ENCODE measurements at regions not wholly inside any gene's neighbourhood (a gene's known extent, or its start where the extent isn't known, plus 50 kb on each side); places are given as distances from the start of the nearest gene placed in this dataset.
A peak's percentile ranks its signal among the peaks of the same experiment; 100 is the strongest.

DNA sequence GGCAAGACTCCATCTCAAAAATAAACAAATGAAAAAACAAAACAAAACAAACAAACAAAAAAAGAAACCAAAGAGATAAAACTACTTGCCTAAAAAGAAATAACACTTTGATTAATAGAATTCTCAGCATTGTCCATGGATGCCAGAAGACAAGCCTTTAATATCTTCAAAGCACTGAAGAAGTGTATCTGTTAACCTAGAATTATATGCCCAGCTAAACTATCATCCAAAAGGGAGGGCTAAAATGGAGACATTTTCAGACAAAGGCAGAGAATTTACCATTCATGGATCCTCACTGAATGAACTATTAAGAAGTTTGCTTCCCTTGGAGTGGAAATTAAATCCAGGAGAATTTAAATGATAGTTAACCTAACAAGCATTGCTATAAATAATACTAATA, 130.1 kb upstream of the SEC14L1 start:
- intact Hi-C loops (cut with DNase I): no loop called here
- Histone ChIP-seq H3K4me3 (no peak overlapping the region), H3K4me1 (no peaks in the 10 kb centered on the region), H3K27me3 (peaks cover 0 to 60% (median 0%) of the 10 kb centered on the region in 4 donors), H3K9me3 (peaks cover 0 to 18% (median 0%) of the 10 kb centered on the region in 3 donors), H3K36me3 (no peaks in the 10 kb centered on the region), H3K27ac (no peak overlapping the region)
- no peak for TF ChIP-seq POLR2A (IDR thresholded peaks at IDR 0.05)
- TF ChIP-seq, protein P1, sequence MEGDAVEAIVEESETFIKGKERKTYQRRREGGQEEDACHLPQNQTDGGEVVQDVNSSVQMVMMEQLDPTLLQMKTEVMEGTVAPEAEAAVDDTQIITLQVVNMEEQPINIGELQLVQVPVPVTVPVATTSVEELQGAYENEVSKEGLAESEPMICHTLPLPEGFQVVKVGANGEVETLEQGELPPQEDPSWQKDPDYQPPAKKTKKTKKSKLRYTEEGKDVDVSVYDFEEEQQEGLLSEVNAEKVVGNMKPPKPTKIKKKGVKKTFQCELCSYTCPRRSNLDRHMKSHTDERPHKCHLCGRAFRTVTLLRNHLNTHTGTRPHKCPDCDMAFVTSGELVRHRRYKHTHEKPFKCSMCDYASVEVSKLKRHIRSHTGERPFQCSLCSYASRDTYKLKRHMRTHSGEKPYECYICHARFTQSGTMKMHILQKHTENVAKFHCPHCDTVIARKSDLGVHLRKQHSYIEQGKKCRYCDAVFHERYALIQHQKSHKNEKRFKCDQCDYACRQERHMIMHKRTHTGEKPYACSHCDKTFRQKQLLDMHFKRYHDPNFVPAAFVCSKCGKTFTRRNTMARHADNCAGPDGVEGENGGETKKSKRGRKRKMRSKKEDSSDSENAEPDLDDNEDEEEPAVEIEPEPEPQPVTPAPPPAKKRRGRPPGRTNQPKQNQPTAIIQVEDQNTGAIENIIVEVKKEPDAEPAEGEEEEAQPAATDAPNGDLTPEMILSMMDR (IDR thresholded peaks at IDR 0.05): no peak
- no peak for DNase-seq

DNA sequence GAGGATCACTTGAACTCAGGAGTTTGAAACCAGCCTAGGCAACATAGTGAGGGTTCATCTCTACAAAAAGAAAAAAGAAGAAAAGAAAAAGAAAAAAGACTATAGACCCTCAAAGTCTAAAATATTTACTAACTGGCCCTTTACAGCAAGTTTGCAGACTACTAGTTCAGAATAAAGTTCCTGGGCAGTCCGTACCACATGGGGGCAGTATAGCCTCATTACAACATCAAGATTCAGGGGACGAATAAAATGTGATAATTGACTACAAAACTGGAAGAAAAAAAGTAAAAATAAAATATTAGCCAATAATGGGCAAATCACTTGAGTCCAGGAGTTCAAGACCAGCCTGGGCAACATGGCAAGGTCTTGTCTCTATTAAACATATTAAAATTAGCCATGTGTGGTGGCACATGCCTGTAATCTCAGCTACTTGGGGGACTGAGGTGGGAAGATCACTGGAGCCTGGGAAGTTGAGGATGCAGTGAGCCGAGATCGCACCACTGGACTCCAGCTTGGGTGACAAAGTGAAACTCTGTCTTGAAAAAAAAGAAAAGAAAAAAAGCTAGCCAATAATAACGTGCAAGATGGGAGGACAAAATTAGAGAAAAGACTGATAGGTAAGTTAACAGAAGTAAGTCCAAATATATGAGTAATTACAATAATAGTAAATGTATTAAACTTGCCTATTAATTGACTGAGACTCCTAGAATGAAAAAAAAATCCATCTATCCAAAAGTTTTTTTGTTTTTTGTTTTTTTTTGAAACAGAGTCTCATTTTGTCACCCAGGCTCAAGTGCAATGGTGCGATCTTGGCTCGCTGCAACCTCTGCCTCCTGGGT, 129.4 kb upstream of the SEC14L1 start:
- intact Hi-C loops (cut with DNase I): no loop called here
- DNase-seq: no peak
- peaks cover 0 to 53% (median 0%) of the 10 kb centered on the region in 4 donors for H3K27me3 ChIP-seq

DNA sequence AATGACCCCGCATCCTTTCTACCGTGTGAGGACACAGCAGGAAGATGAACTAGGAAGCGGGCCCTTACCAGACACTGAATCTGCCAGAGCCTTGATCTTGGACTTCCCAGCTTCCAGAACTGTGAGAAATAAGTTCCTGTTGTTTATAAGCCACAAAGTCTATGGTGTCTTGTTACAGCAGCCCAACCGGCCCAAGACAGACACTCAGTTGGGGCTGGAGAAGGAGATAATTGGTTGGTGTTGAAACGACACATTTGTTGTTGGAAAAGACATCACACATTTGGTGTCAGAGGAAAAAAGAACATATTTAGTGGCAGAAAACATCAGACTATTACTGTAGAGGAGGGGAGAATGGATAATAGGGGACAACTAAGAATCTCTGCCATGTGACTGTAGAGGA, 122.3 kb upstream of the SEC14L1 start:
- 61 to 64% methylated on average over 5 of the region's 5 CpGs for WGBS, 2 donors
- Histone ChIP-seq H3K27ac (no peak overlapping the region), H3K27me3 (peaks cover 0 to 18% (median 0%) of the 10 kb centered on the region in 4 donors), H3K4me1 (no peaks in the 10 kb centered on the region), H3K9me3 (peaks cover 0 to 11% (median 0%) of the 10 kb centered on the region in 3 donors), H3K4me3 (no peak overlapping the region), H3K36me3 (no peaks in the 10 kb centered on the region)
- intact Hi-C loops (cut with DNase I): no loop called here
- TF ChIP-seq, protein P1 (IDR thresholded peaks at IDR 0.05): no peak
- no peak for TF ChIP-seq POLR2A (IDR thresholded peaks at IDR 0.05)
- DNase-seq: no peak

More for the DNA sequence above, 129.4 kb upstream of the SEC14L1 start:
- TF ChIP-seq, protein P1 (IDR thresholded peaks at IDR 0.05): peak in 5 of 6 experiments; percentile 28 to 68 (median 48)
- no peak for TF ChIP-seq POLR2A (IDR thresholded peaks at IDR 0.05)
- WGBS, 2 donors: 53 to 57% methylated on average over 7 of the region's 7 CpGs
- H3K27ac ChIP-seq: no peak overlapping the region
- no peaks in the 10 kb centered on the region for H3K4me1 ChIP-seq
- H3K9me3 ChIP-seq: peaks cover 0 to 18% (median 0%) of the 10 kb centered on the region in 3 donors
- no peak overlapping the region for H3K4me3 ChIP-seq
- H3K36me3 ChIP-seq: no peaks in the 10 kb centered on the region

DNA sequence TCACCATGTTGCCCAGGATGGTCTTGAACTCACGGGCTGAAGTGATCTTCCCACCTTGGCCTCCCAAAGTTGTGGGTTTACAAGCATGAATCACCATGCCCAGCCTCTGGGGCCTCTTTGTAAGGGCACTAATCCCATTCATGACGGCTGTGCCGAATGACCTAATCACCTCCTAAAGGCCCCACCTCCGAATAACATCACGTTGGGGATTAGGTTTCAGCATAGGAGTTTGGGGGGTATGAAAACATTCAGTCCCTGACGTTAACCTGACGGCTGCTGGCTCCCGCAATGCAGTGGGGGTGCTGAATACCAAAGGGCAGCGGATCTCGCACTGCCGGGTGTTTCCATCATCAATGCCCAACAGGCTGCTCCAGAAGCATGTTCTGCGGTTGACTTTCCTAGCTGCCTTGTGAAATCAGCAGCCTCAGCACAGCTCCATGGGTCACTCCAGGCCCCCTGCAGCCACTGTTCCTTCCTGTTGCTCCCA, 120.8 kb upstream of the SEC14L1 start:
- DNase-seq: no peak
- Histone ChIP-seq H3K4me3 (no peak overlapping the region), H3K27me3 (peaks cover 0 to 30% (median 0%) of the 10 kb centered on the region in 4 donors), H3K9me3 (peaks cover 0 to 11% (median 0%) of the 10 kb centered on the region in 3 donors), H3K4me1 (no peaks in the 10 kb centered on the region), H3K27ac (no peak overlapping the region), H3K36me3 (no peaks in the 10 kb centered on the region)
- intact Hi-C loops (cut with DNase I): no loop called here
- 62 to 66% methylated on average over 9 to 12 of the region's 12 CpGs for WGBS, 2 donors
- no peak for TF ChIP-seq POLR2A (IDR thresholded peaks at IDR 0.05)
- TF ChIP-seq, protein P1 (IDR thresholded peaks at IDR 0.05): no peak

DNA sequence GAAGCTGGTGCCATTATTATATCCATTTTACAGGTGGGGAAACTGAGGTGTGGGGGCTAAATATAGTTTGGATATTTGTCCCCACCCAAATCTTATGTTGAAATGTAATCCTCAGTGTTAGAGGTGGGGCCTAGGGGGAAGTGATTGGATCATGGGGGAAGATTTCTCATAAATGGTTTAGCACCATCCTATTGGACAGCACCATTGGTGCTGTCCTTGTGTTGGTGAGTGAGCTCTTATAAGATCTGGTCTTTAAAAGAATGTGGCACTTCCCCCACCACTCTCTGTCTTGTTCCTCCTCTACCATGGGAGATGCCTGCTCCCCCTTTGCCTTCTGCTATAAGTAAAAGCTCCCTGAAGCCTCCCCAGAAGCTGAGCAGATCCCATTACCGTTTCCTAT, 119.8 kb upstream of the SEC14L1 start:
- H3K4me3 ChIP-seq: no peak overlapping the region
- TF ChIP-seq, protein P1 (IDR thresholded peaks at IDR 0.05): no peak
- no peak for TF ChIP-seq POLR2A (IDR thresholded peaks at IDR 0.05)
- no peak overlapping the region for H3K27ac ChIP-seq
- intact Hi-C loops (cut with DNase I): no loop called here
- no peaks in the 10 kb centered on the region for H3K36me3 ChIP-seq
- H3K27me3 ChIP-seq: peaks cover 0 to 35% (median 0%) of the 10 kb centered on the region in 4 donors
- peaks cover 0 to 11% (median 0%) of the 10 kb centered on the region in 3 donors for H3K9me3 ChIP-seq
- no peak for DNase-seq
- WGBS, 2 donors: 56 to 67% methylated on average over 1 of the region's 1 CpG
- no peaks in the 10 kb centered on the region for H3K4me1 ChIP-seq
